ENCODE measurements at regions not wholly inside any gene's neighbourhood (a gene's known extent, or its start where the extent isn't known, plus 50 kb on each side); places are given as distances from the start of the nearest gene placed in this dataset.

GRCh38 chr16:86037999-86038925 lies 139.3 kb downstream of the IRF8 start:
- no peak for TF ChIP-seq CTCF (conservative IDR thresholded peaks at IDR 0.05)
- no peak for TF ChIP-seq ZFX (IDR thresholded peaks at IDR 0.05)

All from C4-2B (cell line).